Endothelial cell of umbilical vein (primary cell): ENCODE measurements at regions not wholly inside any gene's neighbourhood (a gene's known extent, or its start where the extent isn't known, plus 50 kb on each side); places are given as distances from the start of the nearest gene placed in this dataset.

ENCODE experiments used
- BruUV-seq: library from RNA; stranded (reverse); fragments of 400-500 nt; replicated peaks from 2 replicates; lab custom pipeline; 2021; lab: Mats Ljungman, UMichigan
- CTCF ChIA-PET: fragments of 300-600, 350-600 bp; sonication (Branson Sonifier 250); formaldehyde crosslinking; loops from one replicate; lab custom pipeline; 2021; ENCODE audit warnings: antibody characterized with exemption, inconsistent platforms; lab: Charles Lee
- POLR2A ChIA-PET: fragments of 300-600, 350-600 bp; sonication (Branson Sonifier 250); formaldehyde crosslinking; loops from one replicate; lab custom pipeline; 2021; ENCODE audit warnings: antibody characterized with exemption, inconsistent platforms; lab: Charles Lee
- DNase-seq: peaks from one replicate; pipeline ENCODE4 v3.0.0-alpha.2; 2011; ENCODE audit warnings: low read depth, low spot score
- FAIRE-seq: peaks from 2 replicates; lab custom pipeline; 2011; peaks lifted over from hg19 to GRCh38; lab: Jason Lieb, UNC
- H2AFZ ChIP-seq: 2 replicates; pipeline ENCODE4 v1.6.0; 2012; ENCODE audit warnings: low read depth, low read length, control low read depth, inconsistent platforms
- H3K27ac ChIP-seq: 2 replicates; pipeline ENCODE4 v1.5.1; 2011; ENCODE audit warnings: low read depth, mild to moderate bottlenecking, control low read depth, low read length, moderate library complexity; ENCODE audit not compliant: insufficient read depth
- H3K27me3 ChIP-seq, 2 experiments: 2 replicates each; pipeline versions ENCODE4 v1.6.0 to v1.6.1; 2011; ENCODE audit warnings: low read length in 2 of 2, mixed read lengths in 1 of 2; ENCODE audit not compliant: control insufficient read depth in 2 of 2, insufficient read depth in 2 of 2
- H3K36me3 ChIP-seq, 2 experiments: 2 replicates in 1 of 2; 3 replicates in 1 of 2; pipeline ENCODE4 v1.5.1; 2011; ENCODE audit warnings: low read length in 2 of 2, mild to moderate bottlenecking in 1 of 2, moderate library complexity in 1 of 2; ENCODE audit not compliant: control insufficient read depth in 2 of 2, insufficient read depth in 2 of 2; ENCODE audit errors: extremely low read depth in 1 of 2
- H3K4me1 ChIP-seq: 3 replicates; pipeline ENCODE4 v1.5.1; 2011; ENCODE audit warnings: mild to moderate bottlenecking, low read length; ENCODE audit not compliant: control insufficient read depth, insufficient read depth; ENCODE audit errors: extremely low read depth
- H3K4me2 ChIP-seq: 2 replicates; pipeline ENCODE4 v1.6.1; 2011; ENCODE audit warnings: low read length, control low read depth, mixed read lengths; ENCODE audit not compliant: insufficient read depth
- H3K4me3 ChIP-seq, 3 experiments: fragments of 200-600 bp in 1 of 3; sonication (generic), shearing (Covaris generic) in 1 of 3; replicated peaks in 1 of 3; 2 replicates each; pipeline ENCODE4 v1.5.1; 2011 to 2016; ENCODE audit warnings: control low read depth in 3 of 3, low read length in 3 of 3, mild to moderate bottlenecking in 2 of 3, inconsistent platforms in 1 of 3, low read depth in 1 of 3, moderate library complexity in 1 of 3; ENCODE audit not compliant: insufficient read depth in 1 of 3
- H3K79me2 ChIP-seq: 2 replicates; pipeline ENCODE4 v1.6.0; 2012; ENCODE audit warnings: low read length, inconsistent platforms; ENCODE audit not compliant: control insufficient read depth, insufficient read depth
- H3K9ac ChIP-seq: replicated peaks from 2 replicates; pipeline ENCODE3; 2011; ENCODE audit warnings: low read length, control low read depth; ENCODE audit not compliant: insufficient read depth; ENCODE audit errors: extremely low read depth
- H3K9me1 ChIP-seq: replicated peaks from 3 replicates; pipeline ENCODE4 v1.6.0; 2011; ENCODE audit warnings: mild to moderate bottlenecking, low read length; ENCODE audit not compliant: control insufficient read depth, insufficient read depth; ENCODE audit errors: extremely low read depth
- H3K9me3 ChIP-seq: replicated peaks from 2 replicates; pipeline ENCODE4 v1.5.1; 2012; ENCODE audit warnings: low read length, inconsistent platforms; ENCODE audit not compliant: control insufficient read depth, insufficient read depth
- H4K20me1 ChIP-seq: replicated peaks from 2 replicates; pipeline ENCODE3; 2011; ENCODE audit warnings: mild to moderate bottlenecking, low read length; ENCODE audit not compliant: control insufficient read depth, insufficient read depth; ENCODE audit errors: extremely low read depth
- EZH2 ChIP-seq: IDR thresholded peaks from 2 replicates; pipeline ENCODE4 v1.6.1; 2012; ENCODE audit warnings: borderline replicate concordance, low read depth, mild to moderate bottlenecking, moderate library complexity, low read length, inconsistent platforms; ENCODE audit not compliant: severe bottlenecking
- FOS ChIP-seq: IDR thresholded peaks from 2 replicates; pipeline ENCODE4 v1.6.1; 2011; ENCODE audit warnings: mild to moderate bottlenecking, low read length, moderate library complexity, borderline replicate concordance; ENCODE audit not compliant: insufficient read depth
- GATA2 ChIP-seq: IDR thresholded peaks from 2 replicates; pipeline ENCODE4 v1.7.0; 2011; ENCODE audit warnings: low read depth, mild to moderate bottlenecking, moderate library complexity, mixed read lengths, low read length; ENCODE audit not compliant: insufficient read length, insufficient read depth
- JUN ChIP-seq: IDR thresholded peaks from 2 replicates; pipeline ENCODE4 v1.6.1; 2011; ENCODE audit warnings: borderline replicate concordance, low read depth; ENCODE audit not compliant: insufficient read length, insufficient read depth
- MYC ChIP-seq: IDR thresholded peaks from one replicate; pipeline ENCODE4 v1.6.1; 2011; ENCODE audit warnings: mild to moderate bottlenecking, low read depth, low read length
- POLR2A ChIP-seq: IDR thresholded peaks from 2 replicates; pipeline ENCODE4 v1.6.1; 2012; ENCODE audit warnings: low read depth, mild to moderate bottlenecking, control low read depth, low read length
- POLR2AphosphoS5 ChIP-seq: IDR thresholded peaks from 2 replicates; pipeline ENCODE4 v1.6.1; 2012; ENCODE audit warnings: low read depth, mild to moderate bottlenecking, control low read depth, low read length, moderate library complexity; ENCODE audit not compliant: insufficient read depth
- dilution Hi-C: fragments of 300-500 bp; cut with MboI; formaldehyde crosslinking; loops from one replicate; pipeline ENCODE4 v1.15.0; 2019; ENCODE audit warnings: low sequenced_read_pairs; ENCODE audit not compliant: extremely low pct_ligation_motif_present
- intact Hi-C: fragments of 100-400 bp; cut with micrococcal nuclease; formaldehyde crosslinking; loops from one replicate; pipeline ENCODE4 v1.10.0; 2022
- TF ChIP-seq, protein P1 (sequence below), 2 donors: IDR thresholded peaks; 1 replicate in 1 of 2; 2 replicates in 1 of 2; pipeline ENCODE4 v1.5.1; 2011; ENCODE audit warnings: low read length in 2 of 2, mild to moderate bottlenecking in 2 of 2, moderate library complexity in 2 of 2, control low read depth in 1 of 2, inconsistent platforms in 1 of 2, low read depth in 1 of 2; ENCODE audit not compliant: insufficient read depth in 1 of 2; ENCODE audit errors: extremely low read depth in 1 of 2
- TF ChIP-seq, protein P2 (sequence below): IDR thresholded peaks from 2 replicates; pipeline ENCODE4 v1.6.1; 2011; ENCODE audit not compliant: insufficient read depth, insufficient read length

DNA sequence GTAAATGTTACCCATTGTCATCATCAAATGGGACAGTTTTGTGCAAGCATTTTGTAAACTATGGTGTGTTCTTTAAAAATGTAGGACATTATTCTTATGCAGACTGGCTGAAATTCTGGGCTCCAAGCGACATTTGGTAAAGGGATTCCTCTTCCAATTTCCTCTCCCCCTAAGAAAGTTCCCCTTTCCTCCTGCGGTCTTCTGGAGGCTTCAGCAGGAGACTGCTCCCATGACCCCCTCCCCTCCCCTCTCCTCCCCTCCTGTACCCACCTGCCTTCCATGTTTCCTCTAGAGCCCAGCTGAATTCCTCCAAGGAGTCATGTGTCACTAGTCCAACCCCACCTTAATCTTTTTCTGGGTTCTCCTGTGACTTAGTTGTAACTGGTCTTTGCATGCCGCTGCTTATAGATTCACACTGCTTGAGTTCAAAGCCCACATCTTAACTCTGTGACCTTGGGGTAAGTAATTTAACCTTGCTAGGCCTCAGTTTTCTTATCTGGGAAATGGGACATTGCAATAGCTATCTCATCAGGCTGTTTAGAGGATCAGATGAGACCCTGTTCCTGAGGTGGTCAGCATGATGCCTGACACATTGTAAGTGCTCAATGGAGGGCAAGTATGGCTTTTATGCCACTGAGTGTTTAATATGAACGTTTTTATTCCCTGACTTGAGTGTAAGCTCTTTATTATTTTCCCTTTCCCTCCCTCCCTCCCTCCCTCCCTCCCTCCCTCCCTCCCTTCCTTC lies 69.9 kb upstream of the WDR26 start:
- no peaks in the 10 kb centered on the region for H3K27me3 ChIP-seq
- H3K4me1 ChIP-seq: peaks cover 18% of the 10 kb centered on the region
- H3K9me1 ChIP-seq: no peaks in the 10 kb centered on the region
- no peak overlapping the region for H3K4me3 ChIP-seq
- intact Hi-C loops: loop anchor here (5.0 kb wide), 1 partner anchor 423 kb away; the partner anchor contains the start of gene DNAH14
- no peaks in the 10 kb centered on the region for H3K79me2 ChIP-seq
- POLR2A ChIA-PET: no interaction called here
- FAIRE-seq (no peak), DNase-seq (no peak)
- CTCF ChIA-PET: interaction anchor here (0.6 to 3.4 kb wide), 9 partner anchors 9 to 1374 kb away, joined by 3 to 21 read pairs (median 4); no protein-coding TSS in a partner anchor
- BruUV-seq: no TSS peak
- no peaks in the 10 kb centered on the region for H3K9me3 ChIP-seq
- H3K27ac ChIP-seq: no peak overlapping the region
- H2AFZ ChIP-seq: no peak overlapping the region
- TF ChIP-seq, protein P1, sequence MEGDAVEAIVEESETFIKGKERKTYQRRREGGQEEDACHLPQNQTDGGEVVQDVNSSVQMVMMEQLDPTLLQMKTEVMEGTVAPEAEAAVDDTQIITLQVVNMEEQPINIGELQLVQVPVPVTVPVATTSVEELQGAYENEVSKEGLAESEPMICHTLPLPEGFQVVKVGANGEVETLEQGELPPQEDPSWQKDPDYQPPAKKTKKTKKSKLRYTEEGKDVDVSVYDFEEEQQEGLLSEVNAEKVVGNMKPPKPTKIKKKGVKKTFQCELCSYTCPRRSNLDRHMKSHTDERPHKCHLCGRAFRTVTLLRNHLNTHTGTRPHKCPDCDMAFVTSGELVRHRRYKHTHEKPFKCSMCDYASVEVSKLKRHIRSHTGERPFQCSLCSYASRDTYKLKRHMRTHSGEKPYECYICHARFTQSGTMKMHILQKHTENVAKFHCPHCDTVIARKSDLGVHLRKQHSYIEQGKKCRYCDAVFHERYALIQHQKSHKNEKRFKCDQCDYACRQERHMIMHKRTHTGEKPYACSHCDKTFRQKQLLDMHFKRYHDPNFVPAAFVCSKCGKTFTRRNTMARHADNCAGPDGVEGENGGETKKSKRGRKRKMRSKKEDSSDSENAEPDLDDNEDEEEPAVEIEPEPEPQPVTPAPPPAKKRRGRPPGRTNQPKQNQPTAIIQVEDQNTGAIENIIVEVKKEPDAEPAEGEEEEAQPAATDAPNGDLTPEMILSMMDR (IDR thresholded peaks at IDR 0.05; ENCODE audit: extremely low read depth in 1 of 2, insufficient read depth in 1 of 2, low read depth in 1 of 2, low read length in 2 of 2): no peak
- TF ChIP-seq JUN: no peak
- no peak for TF ChIP-seq EZH2
- TF ChIP-seq MYC: no peak
- no peak for TF ChIP-seq POLR2A
- TF ChIP-seq GATA2: no peak
- no peak for TF ChIP-seq FOS
- TF ChIP-seq POLR2AphosphoS5: no peak
- TF ChIP-seq, protein P2, sequence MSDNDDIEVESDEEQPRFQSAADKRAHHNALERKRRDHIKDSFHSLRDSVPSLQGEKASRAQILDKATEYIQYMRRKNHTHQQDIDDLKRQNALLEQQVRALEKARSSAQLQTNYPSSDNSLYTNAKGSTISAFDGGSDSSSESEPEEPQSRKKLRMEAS: no peak
- peak overlapping the region; percentile 28 for H3K9ac ChIP-seq
- no peaks in the 10 kb centered on the region for H4K20me1 ChIP-seq
- dilution Hi-C loops: loop anchor here (25.0 kb wide), 1 partner anchor 108 kb away; the partner anchor contains the start of gene CNIH3
- no peaks in the 10 kb centered on the region for H3K36me3 ChIP-seq
- H3K4me2 ChIP-seq: no peak overlapping the region
